SK-N-SH (cell line): ENCODE measurements at regions not wholly inside any gene's neighbourhood (a gene's known extent, or its start where the extent isn't known, plus 50 kb on each side); places are given as distances from the start of the nearest gene placed in this dataset.

Source experiments
- CTCF ChIA-PET: fragments of 300-600, 350-600 bp; formaldehyde crosslinking; extraction: SDS; loops from one replicate; lab custom pipeline; 2021; lab: Yijun Ruan, JAX
- POLR2A ChIA-PET: fragments of 350-600 bp; sonication (Branson Sonifier 250); formaldehyde crosslinking; extraction: SDS; loops from one replicate; lab custom pipeline; 2020; ENCODE audit warnings: antibody characterized with exemption, inconsistent platforms; lab: Yijun Ruan, JAX
- DNase-seq: peaks from one replicate; pipeline ENCODE4 v3.0.0; 2012
- H2AFZ ChIP-seq: fragments of 200-600 bp; sonication (generic); 2 replicates; pipeline ENCODE4 v1.8.1; 2016; ENCODE audit warnings: antibody characterized with exemption, mild to moderate bottlenecking, low read depth
- H3F3A ChIP-seq: fragments of 200-600 bp; sonication (generic); replicated peaks from 2 replicates; pipeline ENCODE3; 2016; ENCODE audit warnings: antibody characterized with exemption, mild to moderate bottlenecking; ENCODE audit not compliant: insufficient read depth
- H3K27ac ChIP-seq, 2 experiments: fragments of 200-500 bp in 1 of 2; fragments of 200-600 bp in 1 of 2; sonication (Bioruptor generic) in 1 of 2; sonication (generic), shearing (Covaris generic) in 1 of 2; 2 replicates each; pipeline versions ENCODE4 v1.5.1 to v1.6.1; 2014 to 2016; ENCODE audit warnings: low read depth in 2 of 2, inconsistent platforms in 1 of 2, low read length in 1 of 2, mild to moderate bottlenecking in 1 of 2, mixed read lengths in 1 of 2
- H3K27me3 ChIP-seq: fragments of 200-600 bp; sonication (generic), shearing (Covaris generic); 2 replicates; pipeline ENCODE4 v1.6.1; 2016; ENCODE audit warnings: mixed run types; ENCODE audit not compliant: insufficient read depth
- H3K36me3 ChIP-seq, 2 experiments: fragments of 200-500 bp in 1 of 2; fragments of 200-600 bp in 1 of 2; sonication (Bioruptor generic) in 1 of 2; sonication (generic) in 1 of 2; replicated peaks in 1 of 2; 2 replicates each; pipeline versions ENCODE3 to v1.5.1; 2014 to 2016; ENCODE audit warnings: low read length in 1 of 2, mild to moderate bottlenecking in 1 of 2; ENCODE audit not compliant: insufficient read depth in 2 of 2, control insufficient read depth in 1 of 2
- H3K4me1 ChIP-seq, 2 experiments: fragments of 200-500 bp in 1 of 2; fragments of 200-600 bp in 1 of 2; sonication (Bioruptor generic) in 1 of 2; sonication (generic), shearing (Covaris generic) in 1 of 2; 2 replicates each; pipeline versions ENCODE4 v1.5.1 to v1.6.1; 2014 to 2016; ENCODE audit warnings: low read depth in 1 of 2, low read length in 1 of 2, mixed run types in 1 of 2; ENCODE audit not compliant: insufficient read depth in 2 of 2, control insufficient read depth in 1 of 2
- H3K4me2 ChIP-seq: fragments of 200-600 bp; sonication (generic), shearing (Covaris generic); 2 replicates; pipeline ENCODE4 v1.6.1; 2017; ENCODE audit warnings: mixed run types
- H3K4me3 ChIP-seq, 2 experiments: fragments of 200-500 bp in 1 of 2; fragments of 200-600 bp in 1 of 2; sonication (Bioruptor generic) in 1 of 2; sonication (generic), shearing (Covaris generic) in 1 of 2; 2 replicates each; pipeline versions ENCODE4 v1.5.1 to v1.8.1; 2014 to 2016; ENCODE audit warnings: low read depth in 2 of 2, inconsistent platforms in 1 of 2, low read length in 1 of 2, mild to moderate bottlenecking in 1 of 2, mixed read lengths in 1 of 2, moderate library complexity in 1 of 2
- H3K79me2 ChIP-seq: fragments of 200-600 bp; sonication (generic); 2 replicates; pipeline ENCODE4 v1.8.1; 2017; ENCODE audit warnings: mild to moderate bottlenecking; ENCODE audit not compliant: insufficient read depth
- H3K9ac ChIP-seq: fragments of 200-600 bp; sonication (generic); 2 replicates; pipeline ENCODE4 v1.6.1; 2017; ENCODE audit warnings: mixed run types
- H3K9me2 ChIP-seq: fragments of 200-600 bp; sonication (generic); 2 replicates; pipeline ENCODE4 v1.6.1; 2017; ENCODE audit warnings: mixed run types
- H3K9me3 ChIP-seq: fragments of 200-600 bp; sonication (generic); 2 replicates; pipeline ENCODE4 v1.6.1; 2017; ENCODE audit warnings: mixed run types, mild to moderate bottlenecking, moderate library complexity
- H4K20me1 ChIP-seq: fragments of 200-600 bp; sonication (generic); 2 replicates; pipeline ENCODE4 v1.6.1; 2017; ENCODE audit warnings: mild to moderate bottlenecking, mixed run types; ENCODE audit not compliant: insufficient read depth
- CHD2 ChIP-seq: fragments of 150-350 bp; IDR thresholded peaks from 2 replicates; pipeline ENCODE4 v1.6.1; 2018; ENCODE audit warnings: low read length; ENCODE audit not compliant: partially characterized antibody
- ELF1 ChIP-seq: IDR thresholded peaks from 2 replicates; pipeline ENCODE4 v1.4.0; 2012
- EP300 ChIP-seq, 2 experiments: IDR thresholded peaks; 2 replicates each; pipeline versions ENCODE4 v1.4.0 to v1.6.1; 2012; ENCODE audit warnings: borderline replicate concordance in 1 of 2, low read depth in 1 of 2, low read length in 1 of 2
- FOSL2 ChIP-seq: IDR thresholded peaks from 2 replicates; pipeline ENCODE4 v1.4.0; 2012; ENCODE audit warnings: low read depth, mild to moderate bottlenecking, moderate library complexity, borderline replicate concordance
- FOXJ3 ChIP-seq: sonication (generic); formaldehyde crosslinking; IDR thresholded peaks from 2 replicates; pipeline ENCODE4 v1.5.1; 2020; ENCODE audit warnings: mild to moderate bottlenecking, missing genetic modification reagents
- FOXM1 ChIP-seq: IDR thresholded peaks from 2 replicates; pipeline ENCODE4 v1.4.0; 2012; ENCODE audit warnings: low read depth, mild to moderate bottlenecking
- GABPA ChIP-seq: IDR thresholded peaks from 2 replicates; pipeline ENCODE4 v1.4.0; 2012; ENCODE audit warnings: low read depth, mild to moderate bottlenecking
- GATA2 ChIP-seq: sonication (generic); formaldehyde crosslinking; IDR thresholded peaks from 2 replicates; pipeline ENCODE4 v1.5.0; 2020; ENCODE audit warnings: mild to moderate bottlenecking, missing genetic modification reagents
- NRF1 ChIP-seq: IDR thresholded peaks from 2 replicates; pipeline ENCODE4 v1.6.1; 2012; ENCODE audit warnings: low read depth, mild to moderate bottlenecking, low read length
- RAD21 ChIP-seq: IDR thresholded peaks from 2 replicates; pipeline ENCODE4 v1.6.1; 2012; ENCODE audit warnings: mild to moderate bottlenecking, low read length
- RCOR1 ChIP-seq: fragments of 150-350 bp; IDR thresholded peaks from 2 replicates; pipeline ENCODE4 v1.6.1; 2017; ENCODE audit warnings: antibody characterized with exemption, low read length
- RFX5 ChIP-seq: IDR thresholded peaks from 2 replicates; pipeline ENCODE4 v1.6.1; 2012; ENCODE audit warnings: mild to moderate bottlenecking, improper control_type of control experiment, low read length
- RXRA ChIP-seq: IDR thresholded peaks from 2 replicates; pipeline ENCODE4 v1.4.0; 2012; ENCODE audit warnings: low read depth, mild to moderate bottlenecking, borderline replicate concordance
- SMC3 ChIP-seq: IDR thresholded peaks from 2 replicates; pipeline ENCODE4 v1.6.1; 2012; ENCODE audit warnings: low read depth, low read length, improper control_type of control experiment
- YY1 ChIP-seq: IDR thresholded peaks from 2 replicates; pipeline ENCODE4 v1.4.0; 2012; ENCODE audit warnings: low read depth, mild to moderate bottlenecking
- WGBS: methylation state at CpG from one replicate; pipeline ENCODE4 v1.1.6; 2017; ENCODE audit warnings: low lambda C conversion rate; 5-methylcytosine and 5-hydroxymethylcytosine counted together
- TF ChIP-seq, protein P1 (sequence below): IDR thresholded peaks from 2 replicates; pipeline ENCODE4; 2012
- TF ChIP-seq, protein P2 (sequence below): fragments of 200-600 bp; sonication (generic); IDR thresholded peaks from 2 replicates; pipeline ENCODE4 v1.6.1; 2017; ENCODE audit warnings: antibody characterized with exemption, mild to moderate bottlenecking, moderate library complexity

DNA sequence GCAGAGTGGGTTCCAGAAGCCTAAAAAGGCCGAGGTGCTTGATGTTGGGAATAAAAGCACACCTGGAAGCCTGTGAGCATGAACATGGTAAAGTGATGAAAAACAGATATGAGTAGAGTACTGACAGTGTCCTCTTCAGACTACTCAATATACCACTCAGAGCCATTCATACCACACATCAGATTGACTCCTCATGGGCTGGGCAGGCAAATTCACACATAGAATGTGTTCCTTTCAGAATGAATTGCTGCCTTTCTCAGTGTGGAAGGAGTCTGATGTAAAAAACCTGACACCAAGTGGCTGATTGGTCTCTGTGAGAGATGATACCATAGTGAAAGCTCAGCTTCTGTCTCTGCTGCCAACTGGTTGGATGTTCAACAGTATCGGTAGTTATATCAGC is 442.7 kb downstream of the RAPGEF2 start:
- H3K27ac ChIP-seq = no peak overlapping the region
- H3K9me2 ChIP-seq = no peaks in the 10 kb centered on the region
- no peaks in the 10 kb centered on the region for H3K27me3 ChIP-seq
- TF ChIP-seq CHD2 = no peak
- TF ChIP-seq GABPA = no peak
- no peak for TF ChIP-seq FOSL2
- no peak for TF ChIP-seq FOXM1
- TF ChIP-seq, protein P1, sequence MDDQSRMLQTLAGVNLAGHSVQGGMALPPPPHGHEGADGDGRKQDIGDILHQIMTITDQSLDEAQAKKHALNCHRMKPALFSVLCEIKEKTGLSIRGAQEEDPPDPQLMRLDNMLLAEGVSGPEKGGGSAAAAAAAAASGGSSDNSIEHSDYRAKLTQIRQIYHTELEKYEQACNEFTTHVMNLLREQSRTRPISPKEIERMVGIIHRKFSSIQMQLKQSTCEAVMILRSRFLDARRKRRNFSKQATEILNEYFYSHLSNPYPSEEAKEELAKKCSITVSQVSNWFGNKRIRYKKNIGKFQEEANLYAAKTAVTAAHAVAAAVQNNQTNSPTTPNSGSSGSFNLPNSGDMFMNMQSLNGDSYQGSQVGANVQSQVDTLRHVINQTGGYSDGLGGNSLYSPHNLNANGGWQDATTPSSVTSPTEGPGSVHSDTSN = no peak
- no peak for TF ChIP-seq RFX5
- no peak for TF ChIP-seq RCOR1
- TF ChIP-seq, protein P2, sequence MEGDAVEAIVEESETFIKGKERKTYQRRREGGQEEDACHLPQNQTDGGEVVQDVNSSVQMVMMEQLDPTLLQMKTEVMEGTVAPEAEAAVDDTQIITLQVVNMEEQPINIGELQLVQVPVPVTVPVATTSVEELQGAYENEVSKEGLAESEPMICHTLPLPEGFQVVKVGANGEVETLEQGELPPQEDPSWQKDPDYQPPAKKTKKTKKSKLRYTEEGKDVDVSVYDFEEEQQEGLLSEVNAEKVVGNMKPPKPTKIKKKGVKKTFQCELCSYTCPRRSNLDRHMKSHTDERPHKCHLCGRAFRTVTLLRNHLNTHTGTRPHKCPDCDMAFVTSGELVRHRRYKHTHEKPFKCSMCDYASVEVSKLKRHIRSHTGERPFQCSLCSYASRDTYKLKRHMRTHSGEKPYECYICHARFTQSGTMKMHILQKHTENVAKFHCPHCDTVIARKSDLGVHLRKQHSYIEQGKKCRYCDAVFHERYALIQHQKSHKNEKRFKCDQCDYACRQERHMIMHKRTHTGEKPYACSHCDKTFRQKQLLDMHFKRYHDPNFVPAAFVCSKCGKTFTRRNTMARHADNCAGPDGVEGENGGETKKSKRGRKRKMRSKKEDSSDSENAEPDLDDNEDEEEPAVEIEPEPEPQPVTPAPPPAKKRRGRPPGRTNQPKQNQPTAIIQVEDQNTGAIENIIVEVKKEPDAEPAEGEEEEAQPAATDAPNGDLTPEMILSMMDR = no peak
- no peak for TF ChIP-seq YY1
- TF ChIP-seq RXRA = no peak
- TF ChIP-seq GATA2 = no peak
- TF ChIP-seq SMC3 = no peak
- no peak for TF ChIP-seq NRF1
- TF ChIP-seq, all 33 proteins: peak for 0
- H4K20me1 ChIP-seq = no peaks in the 10 kb centered on the region
- whole genome bisulfite sequencing = 39% methylated on average over 2 of the region's 2 CpGs
- H3K36me3 ChIP-seq = no peaks in the 10 kb centered on the region
- ChIA-PET POLR2A (no interaction called here), CTCF (interaction anchor here (0.6 to 0.9 kb wide), 2 partner anchors 61 to 142 kb away, joined by 3 read pairs; no protein-coding TSS in a partner anchor)
- H3K4me3 ChIP-seq = no peak overlapping the region
- no peak overlapping the region for H3K9ac ChIP-seq
- no peak overlapping the region for H2AFZ ChIP-seq
- no peak overlapping the region for H3K4me2 ChIP-seq
- H3K4me1 ChIP-seq = peaks cover 0 to 5% of the 10 kb centered on the region in 2 experiments; a peak in 2 of 4 replicates
- H3K9me3 ChIP-seq = no peaks in the 10 kb centered on the region
- DNase-seq = no peak
- no peaks in the 10 kb centered on the region for H3K79me2 ChIP-seq
- no peaks in the 10 kb centered on the region for H3F3A ChIP-seq

DNA sequence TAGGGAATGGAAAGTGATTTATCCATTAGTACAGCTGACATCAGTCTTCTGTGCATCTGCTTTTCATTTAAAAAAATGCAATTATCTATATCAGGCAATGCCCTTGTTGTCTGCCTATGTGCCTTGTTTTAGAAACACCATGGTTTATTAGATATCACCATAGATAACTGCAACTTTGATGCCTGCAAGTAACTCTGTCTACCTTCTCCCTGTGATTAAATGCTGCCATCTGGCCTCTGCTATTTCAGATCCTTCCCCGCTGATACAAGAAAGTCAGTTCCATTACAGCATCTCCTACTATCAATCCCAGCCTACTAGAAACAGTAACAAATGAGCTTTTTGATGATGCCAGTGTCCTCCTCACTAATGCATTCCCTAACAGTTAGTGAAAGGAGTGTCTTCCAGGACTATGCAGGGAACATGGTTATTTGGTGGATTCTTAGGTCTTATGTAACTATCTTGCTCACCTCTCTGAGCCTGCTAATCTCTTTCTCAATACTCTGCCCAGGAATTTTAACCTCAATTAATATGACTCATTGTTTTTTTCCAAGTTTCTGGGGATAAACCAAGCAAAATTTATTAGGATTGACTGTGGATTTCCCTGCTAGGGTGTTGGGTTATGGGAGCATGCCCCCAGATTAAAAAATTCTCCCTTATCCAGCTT is 444.9 kb downstream of the RAPGEF2 start:
- Histone ChIP-seq H3F3A (no peaks in the 10 kb centered on the region), H3K9ac (no peak overlapping the region), H2AFZ (no peak overlapping the region), H3K4me1 (peaks cover 0 to 5% of the 10 kb centered on the region in 2 experiments; a peak in 2 of 4 replicates), H3K4me2 (no peak overlapping the region), H3K36me3 (no peaks in the 10 kb centered on the region), H3K27ac (peak overlapping the region in 1 of 2 experiments; percentile 74; a peak in 2 of 4 replicates), H3K9me3 (no peaks in the 10 kb centered on the region), H3K27me3 (no peaks in the 10 kb centered on the region), H4K20me1 (no peaks in the 10 kb centered on the region), H3K4me3 (no peak overlapping the region), H3K9me2 (no peaks in the 10 kb centered on the region), H3K79me2 (no peaks in the 10 kb centered on the region)
- ChIA-PET CTCF (interaction anchor here (1.0 kb wide), 1 partner anchor 48 kb away, joined by 5 read pairs; no protein-coding TSS in a partner anchor), POLR2A (no interaction called here)
- DNase-seq = peak; percentile 37
- TF ChIP-seq ELF1 (no peak), GATA2 (peak; percentile 21; the same call in 1 of the 2 replicates), CHD2 (peak; percentile 58), EP300 (IDR thresholded peaks at IDR 0.05; ENCODE audit: borderline replicate concordance in 1 of 2, low read depth in 1 of 2, low read length in 1 of 2) (peak in 1 of 2 experiments; percentile 87; a peak in 2 of 4 replicates), FOXJ3 (CRISPR knock-in tag) (no peak), RAD21 (peak; percentile 14; the same call in 1 of the 2 replicates), RCOR1 (peak; percentile 72), FOXM1 (no peak)
- 29% methylated on average over 1 of the region's 1 CpG for WGBS
